ENCODE measurements at regions not wholly inside any gene's neighbourhood (a gene's known extent, or its start where the extent isn't known, plus 50 kb on each side); places are given as distances from the start of the nearest gene placed in this dataset.

DNA sequence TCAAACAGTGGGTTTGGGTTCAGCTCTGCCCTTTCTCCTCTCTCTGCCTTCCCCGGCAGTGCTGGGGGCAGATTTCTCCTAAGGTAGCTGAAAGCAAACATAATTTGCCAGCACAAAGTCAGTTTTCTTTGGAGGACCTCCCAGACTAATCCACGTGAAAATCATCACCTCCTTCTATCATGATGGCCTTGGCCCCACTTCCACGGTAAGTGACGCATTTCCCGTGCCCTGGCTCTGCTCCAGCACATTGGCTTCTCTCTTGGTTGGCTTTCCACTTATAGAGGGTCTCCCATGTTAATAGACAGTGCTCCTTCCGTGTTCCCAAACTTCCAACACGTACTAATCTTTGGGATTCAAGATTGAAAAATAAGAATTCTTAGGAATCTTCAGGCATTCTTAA is 74.1 kb upstream of the TRIO start:
- DNase-seq: no peak
- intact Hi-C loops (cut with DNase I; ENCODE audit: low total_unique reads) (no loop called here), in situ Hi-C loops (cut with MboI; ENCODE audit: low pct_ligation_motif_present in 1 of 4, low pct_unique_long_range_greater_than_20kb in 1 of 4, low sequenced_read_pairs in 3 of 4) (no loop called here)
- TF ChIP-seq, protein P1, sequence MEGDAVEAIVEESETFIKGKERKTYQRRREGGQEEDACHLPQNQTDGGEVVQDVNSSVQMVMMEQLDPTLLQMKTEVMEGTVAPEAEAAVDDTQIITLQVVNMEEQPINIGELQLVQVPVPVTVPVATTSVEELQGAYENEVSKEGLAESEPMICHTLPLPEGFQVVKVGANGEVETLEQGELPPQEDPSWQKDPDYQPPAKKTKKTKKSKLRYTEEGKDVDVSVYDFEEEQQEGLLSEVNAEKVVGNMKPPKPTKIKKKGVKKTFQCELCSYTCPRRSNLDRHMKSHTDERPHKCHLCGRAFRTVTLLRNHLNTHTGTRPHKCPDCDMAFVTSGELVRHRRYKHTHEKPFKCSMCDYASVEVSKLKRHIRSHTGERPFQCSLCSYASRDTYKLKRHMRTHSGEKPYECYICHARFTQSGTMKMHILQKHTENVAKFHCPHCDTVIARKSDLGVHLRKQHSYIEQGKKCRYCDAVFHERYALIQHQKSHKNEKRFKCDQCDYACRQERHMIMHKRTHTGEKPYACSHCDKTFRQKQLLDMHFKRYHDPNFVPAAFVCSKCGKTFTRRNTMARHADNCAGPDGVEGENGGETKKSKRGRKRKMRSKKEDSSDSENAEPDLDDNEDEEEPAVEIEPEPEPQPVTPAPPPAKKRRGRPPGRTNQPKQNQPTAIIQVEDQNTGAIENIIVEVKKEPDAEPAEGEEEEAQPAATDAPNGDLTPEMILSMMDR (IDR thresholded peaks at IDR 0.05): no peak
- no peak for TF ChIP-seq EP300 (IDR thresholded peaks at IDR 0.05; ENCODE audit: low read depth)
- no peak for TF ChIP-seq POLR2AphosphoS5 (IDR thresholded peaks at IDR 0.05)
- no peak for TF ChIP-seq POLR2A (IDR thresholded peaks at IDR 0.05)
- WGBS, 2 donors (ENCODE audit: low coverage in 1 of 2): 68 to 79% methylated on average over 6 to 7 of the region's 7 CpGs
- Histone ChIP-seq H3K27me3 (no peaks in the 10 kb centered on the region), H3K27ac (no peak overlapping the region), H3K4me3 (no peak overlapping the region), H3K36me3 (no peaks in the 10 kb centered on the region), H3K4me1 (no peaks in the 10 kb centered on the region), H3K9me3 (no peaks in the 10 kb centered on the region)

DNA sequence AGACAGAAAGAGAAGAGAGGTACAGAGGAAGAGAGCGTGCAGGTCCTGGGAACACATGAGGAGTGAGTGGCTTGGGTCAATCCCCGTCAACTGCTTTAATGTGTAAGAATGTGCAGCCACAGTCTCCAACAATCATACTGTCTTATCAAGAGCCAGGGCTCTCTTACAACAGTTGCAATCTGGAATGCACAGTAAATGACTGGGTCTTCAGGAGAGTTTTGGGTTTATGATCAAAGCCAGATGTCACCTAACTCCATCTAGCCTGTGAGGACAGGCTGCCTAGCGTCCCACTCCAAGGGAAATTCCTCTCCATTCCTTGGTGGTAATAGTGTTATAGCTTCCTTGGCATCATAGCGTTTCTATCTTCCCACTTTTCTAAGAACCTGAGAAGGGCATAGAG is 75.0 kb upstream of the TRIO start:
- 86 to 93% methylated on average over 2 to 4 of the region's 4 CpGs for WGBS, 2 donors (ENCODE audit: low coverage in 1 of 2)
- no peak for DNase-seq
- no peak for TF ChIP-seq EP300 (IDR thresholded peaks at IDR 0.05; ENCODE audit: low read depth)
- TF ChIP-seq POLR2A (IDR thresholded peaks at IDR 0.05): no peak
- TF ChIP-seq, protein P1 (IDR thresholded peaks at IDR 0.05): no peak
- TF ChIP-seq POLR2AphosphoS5 (IDR thresholded peaks at IDR 0.05): no peak

DNA sequence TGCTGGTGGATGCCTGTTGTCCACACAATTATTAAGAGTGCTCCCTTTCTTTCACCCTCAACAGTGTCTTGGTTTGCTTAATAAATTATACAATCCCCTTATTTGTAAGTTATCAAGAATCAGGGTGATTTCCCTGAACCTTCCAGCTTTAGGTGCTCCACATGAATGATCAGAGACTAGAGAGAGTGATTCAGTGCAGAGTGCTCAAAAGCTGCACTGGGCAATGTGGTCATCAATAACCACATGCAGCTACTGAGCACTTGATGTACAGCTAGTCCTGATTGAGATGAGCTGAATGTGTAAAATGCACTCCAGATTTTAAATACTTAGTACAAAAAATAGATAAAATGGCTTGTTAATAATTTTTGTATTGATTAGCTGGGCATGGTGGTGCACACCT is 76.8 kb upstream of the TRIO start:
- intact Hi-C loops (cut with DNase I; ENCODE audit: low total_unique reads): no loop called here
- DNase-seq: no peak
- Histone ChIP-seq H3K9me3 (no peaks in the 10 kb centered on the region), H3K27me3 (no peaks in the 10 kb centered on the region), H3K36me3 (no peaks in the 10 kb centered on the region), H3K4me3 (no peak overlapping the region), H3K4me1 (no peaks in the 10 kb centered on the region), H3K27ac (no peak overlapping the region)
- in situ Hi-C loops (cut with MboI; ENCODE audit: low pct_ligation_motif_present in 1 of 4, low pct_unique_long_range_greater_than_20kb in 1 of 4, low sequenced_read_pairs in 3 of 4): no loop called here
- TF ChIP-seq, protein P1 (IDR thresholded peaks at IDR 0.05): no peak
- TF ChIP-seq POLR2AphosphoS5 (IDR thresholded peaks at IDR 0.05): no peak
- no peak for TF ChIP-seq EP300 (IDR thresholded peaks at IDR 0.05; ENCODE audit: low read depth)
- TF ChIP-seq POLR2A (IDR thresholded peaks at IDR 0.05): no peak

More for the DNA sequence above, 75.0 kb upstream of the TRIO start:
- intact Hi-C loops (cut with DNase I; ENCODE audit: low total_unique reads) (no loop called here), in situ Hi-C loops (cut with MboI; ENCODE audit: low pct_ligation_motif_present in 1 of 4, low pct_unique_long_range_greater_than_20kb in 1 of 4, low sequenced_read_pairs in 3 of 4) (no loop called here)
- no peaks in the 10 kb centered on the region for H3K4me1 ChIP-seq
- H3K9me3 ChIP-seq: no peaks in the 10 kb centered on the region
- no peaks in the 10 kb centered on the region for H3K27me3 ChIP-seq
- no peak overlapping the region for H3K4me3 ChIP-seq
- H3K27ac ChIP-seq: no peak overlapping the region
- H3K36me3 ChIP-seq: no peaks in the 10 kb centered on the region

DNA sequence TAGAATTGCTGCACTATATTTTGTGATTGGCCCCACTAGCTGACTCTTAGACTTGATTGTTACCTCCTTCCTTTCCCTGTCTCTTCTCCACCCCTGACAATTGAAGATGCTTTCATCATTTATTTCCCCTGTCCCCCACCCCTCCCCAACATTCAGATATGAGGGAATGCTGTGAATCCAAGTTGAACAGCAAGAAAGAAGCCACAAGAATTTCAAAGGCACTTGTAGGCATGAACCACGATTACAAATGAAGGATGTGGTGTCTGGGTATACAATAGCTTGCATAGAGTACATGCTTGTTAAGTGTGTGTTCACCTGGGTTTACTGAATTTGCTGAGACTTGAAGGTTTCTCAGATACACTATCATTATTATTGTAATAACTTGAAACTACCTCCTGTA is 78.3 kb upstream of the TRIO start:
- Histone ChIP-seq H3K4me3 (no peak overlapping the region), H3K36me3 (no peaks in the 10 kb centered on the region), H3K27ac (no peak overlapping the region), H3K9me3 (no peaks in the 10 kb centered on the region), H3K4me1 (no peaks in the 10 kb centered on the region), H3K27me3 (no peaks in the 10 kb centered on the region)
- intact Hi-C loops (cut with DNase I; ENCODE audit: low total_unique reads) (no loop called here), in situ Hi-C loops (cut with MboI; ENCODE audit: low pct_ligation_motif_present in 1 of 4, low pct_unique_long_range_greater_than_20kb in 1 of 4, low sequenced_read_pairs in 3 of 4) (no loop called here)
- TF ChIP-seq, protein P1 (IDR thresholded peaks at IDR 0.05): no peak
- no peak for TF ChIP-seq EP300 (IDR thresholded peaks at IDR 0.05; ENCODE audit: low read depth)
- TF ChIP-seq POLR2AphosphoS5 (IDR thresholded peaks at IDR 0.05): no peak
- TF ChIP-seq POLR2A (IDR thresholded peaks at IDR 0.05): no peak
- WGBS, 2 donors (ENCODE audit: low coverage in 1 of 2): 32 to 40% methylated on average over 1 of the region's 1 CpG
- no peak for DNase-seq

Data from transverse colon (tissue), 4 donors.